ENCODE measurements at regions not wholly inside any gene's neighbourhood (a gene's known extent, or its start where the extent isn't known, plus 50 kb on each side); places are given as distances from the start of the nearest gene placed in this dataset.

- H2AFZ ChIP-seq (ENCODE audit: low read depth, low read length) = no peak overlapping the region
- POLR2A ChIA-PET = no interaction called here
Observed at GRCh38 chr21:25421321-25422028, 185.8 kb downstream of the MRPL39 start.

More at GRCh38 chr21:25421321-25422028, 185.8 kb downstream of the MRPL39 start:
- no TSS peak for BruUV-seq (replicated peaks)
- no peak overlapping the region for H3K9ac ChIP-seq (replicated peaks; ENCODE audit: extremely low read depth, insufficient read depth, low read length)
- no peaks in the 10 kb centered on the region for H3K36me3 ChIP-seq (ENCODE audit: control insufficient read depth in 2 of 2, extremely low read depth in 1 of 2, insufficient read depth in 2 of 2, low read length in 2 of 2)
- H3K27ac ChIP-seq (ENCODE audit: insufficient read depth, low read depth, low read length) = no peak overlapping the region
- dilution Hi-C loops (cut with MboI; ENCODE audit: extremely low pct_ligation_motif_present, low sequenced_read_pairs) = no loop called here
- H3K4me3 ChIP-seq (replicated peaks in 1 of 3; ENCODE audit: insufficient read depth in 1 of 3, low read depth in 1 of 3, low read length in 3 of 3) = no peak overlapping the region
- FAIRE-seq (peak; percentile 48), DNase-seq (ENCODE audit: low read depth, low spot score) (peak; percentile 60)
- H3K9me3 ChIP-seq (replicated peaks; ENCODE audit: control insufficient read depth, insufficient read depth, low read length) = no peaks in the 10 kb centered on the region
- no peaks in the 10 kb centered on the region for H3K9me1 ChIP-seq (replicated peaks; ENCODE audit: control insufficient read depth, extremely low read depth, insufficient read depth, low read length)
- no peak overlapping the region for H3K4me2 ChIP-seq (ENCODE audit: insufficient read depth, low read length)
- no peaks in the 10 kb centered on the region for H3K27me3 ChIP-seq (ENCODE audit: control insufficient read depth in 2 of 2, insufficient read depth in 2 of 2, low read length in 2 of 2)
- no peaks in the 10 kb centered on the region for H3K79me2 ChIP-seq (ENCODE audit: control insufficient read depth, insufficient read depth, low read length)
- intact Hi-C loops (cut with micrococcal nuclease) = loop anchor here (1.0 to 10.0 kb wide), 4 partner anchors 141 to 373 kb away; partner anchors contain the start of gene MRPL39
- H4K20me1 ChIP-seq (replicated peaks; ENCODE audit: control insufficient read depth, extremely low read depth, insufficient read depth, low read length) = no peaks in the 10 kb centered on the region
- CTCF ChIA-PET = interaction anchor here (0.7 to 2.1 kb wide), 3 partner anchors 189 to 347 kb away, joined by 3 to 10 read pairs (median 3); no protein-coding TSS in a partner anchor
- H3K4me1 ChIP-seq (ENCODE audit: control insufficient read depth, extremely low read depth, insufficient read depth, low read length) = no peaks in the 10 kb centered on the region
- peak; percentile 29 to 59 for TF ChIP-seq CTCF (IDR thresholded peaks at IDR 0.05; ENCODE audit: extremely low read depth in 1 of 2, insufficient read depth in 1 of 2, low read depth in 1 of 2, low read length in 2 of 2)
- TF ChIP-seq MAX (IDR thresholded peaks at IDR 0.05; ENCODE audit: insufficient read depth, insufficient read length) = no peak

Measured in endothelial cell of umbilical vein (primary cell).